ENCODE measurements at regions not wholly inside any gene's neighbourhood (a gene's known extent, or its start where the extent isn't known, plus 50 kb on each side); places are given as distances from the start of the nearest gene placed in this dataset.
"Not testable (repeated sequence)": the region's sequence is repeated elsewhere in the genome, so short reads cannot be mapped to it uniquely, and the experiment has no call there.

GRCh38 chr18:39448942-39449341, 1883.3 kb upstream of the CELF4 start:
- H3K27me3 ChIP-seq (ENCODE audit: control insufficient read depth in 1 of 2, insufficient read depth in 1 of 2, low read length in 2 of 2): no peaks in the 10 kb centered on the region
- H3K4me3 ChIP-seq (ENCODE audit: insufficient read depth in 1 of 2, low read depth in 1 of 2, low read length in 2 of 2): no peak overlapping the region
- no peak overlapping the region for H3K18ac ChIP-seq (ENCODE audit: low read depth in 1 of 2, low read length in 2 of 2)
- H4K8ac ChIP-seq (ENCODE audit: low read length): no peak overlapping the region
- H3K4ac ChIP-seq (ENCODE audit: low read depth in 1 of 2, low read length in 2 of 2): no peak overlapping the region
- WGBS: no CpG with 5 or more reads among the region's 1 CpG
- no peak overlapping the region for H2AFZ ChIP-seq (ENCODE audit: low read depth, low read length)
- H3K14ac ChIP-seq (ENCODE audit: low read length in 2 of 2): no peak overlapping the region
- H3K4me1 ChIP-seq (ENCODE audit: control insufficient read depth, insufficient read depth, low read depth, low read length): no peaks in the 10 kb centered on the region
- no peak overlapping the region for H2BK12ac ChIP-seq (ENCODE audit: low read length in 2 of 2)
- no peak overlapping the region for H3K23ac ChIP-seq (ENCODE audit: low read length in 2 of 2)
- H2BK5ac ChIP-seq (ENCODE audit: low read depth, low read length, poor library complexity, severe bottlenecking): no peak overlapping the region
- H3K9ac ChIP-seq (ENCODE audit: low read length): no peak overlapping the region
- H2BK15ac ChIP-seq (ENCODE audit: low read depth, poor library complexity, severe bottlenecking): no peak overlapping the region
- no peak for DNase-seq
- no peak overlapping the region for H4K91ac ChIP-seq (ENCODE audit: low read length)
- H2AK5ac ChIP-seq (ENCODE audit: low read length, severe bottlenecking): no peak overlapping the region
- H3K79me1 ChIP-seq (replicated peaks; ENCODE audit: low read length, poor library complexity, severe bottlenecking): no peaks in the 10 kb centered on the region
- no peak overlapping the region for H2BK120ac ChIP-seq (ENCODE audit: low read depth, low read length)
- no peak overlapping the region for H3K4me2 ChIP-seq (ENCODE audit: low read length, poor library complexity, severe bottlenecking)
- H3K36me3 ChIP-seq (ENCODE audit: control insufficient read depth in 1 of 2, insufficient read depth in 2 of 2, low read depth in 1 of 2, low read length in 2 of 2): no peaks in the 10 kb centered on the region
- H3K27ac ChIP-seq (ENCODE audit: low read length, poor library complexity, severe bottlenecking): no peak overlapping the region
- no peaks in the 10 kb centered on the region for H3K9me3 ChIP-seq (ENCODE audit: control insufficient read depth, low read length)

GRCh38 chr18:39444957-39445356, 1879.4 kb upstream of the CELF4 start:
- not testable (repeated sequence) for H3K4me3 ChIP-seq (ENCODE audit: insufficient read depth in 1 of 2, low read depth in 1 of 2, low read length in 2 of 2); H3K18ac ChIP-seq (ENCODE audit: low read depth in 1 of 2, low read length in 2 of 2); H2BK5ac ChIP-seq (ENCODE audit: low read depth, low read length, poor library complexity, severe bottlenecking); H3K27me3 ChIP-seq (ENCODE audit: control insufficient read depth in 1 of 2, insufficient read depth in 1 of 2, low read length in 2 of 2); H3K9me3 ChIP-seq (ENCODE audit: control insufficient read depth, low read length); H3K4ac ChIP-seq (ENCODE audit: low read depth in 1 of 2, low read length in 2 of 2); H2AFZ ChIP-seq (ENCODE audit: low read depth, low read length); H3K9ac ChIP-seq (ENCODE audit: low read length); H2BK15ac ChIP-seq (ENCODE audit: low read depth, poor library complexity, severe bottlenecking); H4K91ac ChIP-seq (ENCODE audit: low read length); H3K27ac ChIP-seq (ENCODE audit: low read length, poor library complexity, severe bottlenecking); H4K8ac ChIP-seq (ENCODE audit: low read length); H2AK5ac ChIP-seq (ENCODE audit: low read length, severe bottlenecking); DNase-seq; H3K14ac ChIP-seq (ENCODE audit: low read length in 2 of 2); H3K79me1 ChIP-seq (replicated peaks; ENCODE audit: low read length, poor library complexity, severe bottlenecking); H3K4me1 ChIP-seq (ENCODE audit: control insufficient read depth, insufficient read depth, low read depth, low read length); H2BK12ac ChIP-seq (ENCODE audit: low read length in 2 of 2); H3K4me2 ChIP-seq (ENCODE audit: low read length, poor library complexity, severe bottlenecking); H3K36me3 ChIP-seq (ENCODE audit: control insufficient read depth in 1 of 2, insufficient read depth in 2 of 2, low read depth in 1 of 2, low read length in 2 of 2); H3K23ac ChIP-seq (ENCODE audit: low read length in 2 of 2); H2BK120ac ChIP-seq (ENCODE audit: low read depth, low read length)
- 98% methylated on average over 2 of the region's 2 CpGs for WGBS

- Histone ChIP-seq H3K4me3 (ENCODE audit: insufficient read depth in 1 of 2, low read depth in 1 of 2, low read length in 2 of 2) (no peak overlapping the region), H3K9ac (ENCODE audit: low read length) (no peak overlapping the region), H3K18ac (ENCODE audit: low read depth in 1 of 2, low read length in 2 of 2) (no peak overlapping the region), H3K27me3 (ENCODE audit: control insufficient read depth in 1 of 2, insufficient read depth in 1 of 2, low read length in 2 of 2) (no peaks in the 10 kb centered on the region), H3K4me2 (ENCODE audit: low read length, poor library complexity, severe bottlenecking) (no peak overlapping the region), H2BK12ac (ENCODE audit: low read length in 2 of 2) (no peak overlapping the region), H2AFZ (ENCODE audit: low read depth, low read length) (no peak overlapping the region), H3K14ac (ENCODE audit: low read length in 2 of 2) (no peak overlapping the region), H2BK120ac (ENCODE audit: low read depth, low read length) (no peak overlapping the region), H4K8ac (ENCODE audit: low read length) (no peak overlapping the region), H3K4me1 (ENCODE audit: control insufficient read depth, insufficient read depth, low read depth, low read length) (no peaks in the 10 kb centered on the region), H3K79me1 (replicated peaks; ENCODE audit: low read length, poor library complexity, severe bottlenecking) (no peaks in the 10 kb centered on the region), H2AK5ac (ENCODE audit: low read length, severe bottlenecking) (no peak overlapping the region), H3K27ac (ENCODE audit: low read length, poor library complexity, severe bottlenecking) (no peak overlapping the region), H2BK15ac (ENCODE audit: low read depth, poor library complexity, severe bottlenecking) (no peak overlapping the region), H3K9me3 (ENCODE audit: control insufficient read depth, low read length) (no peaks in the 10 kb centered on the region), H2BK5ac (ENCODE audit: low read depth, low read length, poor library complexity, severe bottlenecking) (no peak overlapping the region), H4K91ac (ENCODE audit: low read length) (no peak overlapping the region), H3K36me3 (ENCODE audit: control insufficient read depth in 1 of 2, insufficient read depth in 2 of 2, low read depth in 1 of 2, low read length in 2 of 2) (no peaks in the 10 kb centered on the region), H3K23ac (ENCODE audit: low read length in 2 of 2) (no peak overlapping the region), H3K4ac (ENCODE audit: low read depth in 1 of 2, low read length in 2 of 2) (no peak overlapping the region)
- DNase-seq: no peak
- WGBS: 100% methylated on average over 1 of the region's 2 CpGs
Observed at GRCh38 chr18:39441648-39442047, 1876.0 kb upstream of the CELF4 start.

GRCh38 chr18:39435996-39436395, 1870.4 kb upstream of the CELF4 start:
- no peak overlapping the region for H4K91ac ChIP-seq (ENCODE audit: low read length)
- no peaks in the 10 kb centered on the region for H3K9me3 ChIP-seq (ENCODE audit: control insufficient read depth, low read length)
- no peak overlapping the region for H2BK12ac ChIP-seq (ENCODE audit: low read length in 2 of 2)
- no peak overlapping the region for H3K9ac ChIP-seq (ENCODE audit: low read length)
- no peak overlapping the region for H3K4me2 ChIP-seq (ENCODE audit: low read length, poor library complexity, severe bottlenecking)
- no peak for DNase-seq
- no peak overlapping the region for H3K4ac ChIP-seq (ENCODE audit: low read depth in 1 of 2, low read length in 2 of 2)
- no peak overlapping the region for H2AFZ ChIP-seq (ENCODE audit: low read depth, low read length)
- no peak overlapping the region for H3K14ac ChIP-seq (ENCODE audit: low read length in 2 of 2)
- no peak overlapping the region for H4K8ac ChIP-seq (ENCODE audit: low read length)
- H2BK15ac ChIP-seq (ENCODE audit: low read depth, poor library complexity, severe bottlenecking): no peak overlapping the region
- H3K27ac ChIP-seq (ENCODE audit: low read length, poor library complexity, severe bottlenecking): no peak overlapping the region
- no peaks in the 10 kb centered on the region for H3K36me3 ChIP-seq (ENCODE audit: control insufficient read depth in 1 of 2, insufficient read depth in 2 of 2, low read depth in 1 of 2, low read length in 2 of 2)
- no peak overlapping the region for H3K4me3 ChIP-seq (ENCODE audit: insufficient read depth in 1 of 2, low read depth in 1 of 2, low read length in 2 of 2)
- H2AK5ac ChIP-seq (ENCODE audit: low read length, severe bottlenecking): no peak overlapping the region
- H3K4me1 ChIP-seq (ENCODE audit: control insufficient read depth, insufficient read depth, low read depth, low read length): no peaks in the 10 kb centered on the region
- no peak overlapping the region for H3K18ac ChIP-seq (ENCODE audit: low read depth in 1 of 2, low read length in 2 of 2)
- no peaks in the 10 kb centered on the region for H3K79me1 ChIP-seq (replicated peaks; ENCODE audit: low read length, poor library complexity, severe bottlenecking)
- no peak overlapping the region for H2BK120ac ChIP-seq (ENCODE audit: low read depth, low read length)
- 6% methylated on average over 1 of the region's 1 CpG for WGBS
- no peaks in the 10 kb centered on the region for H3K27me3 ChIP-seq (ENCODE audit: control insufficient read depth in 1 of 2, insufficient read depth in 1 of 2, low read length in 2 of 2)
- no peak overlapping the region for H3K23ac ChIP-seq (ENCODE audit: low read length in 2 of 2)
- H2BK5ac ChIP-seq (ENCODE audit: low read depth, low read length, poor library complexity, severe bottlenecking): no peak overlapping the region
